ENCODE measurements at regions not wholly inside any gene's neighbourhood (a gene's known extent, or its start where the extent isn't known, plus 50 kb on each side); places are given as distances from the start of the nearest gene placed in this dataset.

DNA sequence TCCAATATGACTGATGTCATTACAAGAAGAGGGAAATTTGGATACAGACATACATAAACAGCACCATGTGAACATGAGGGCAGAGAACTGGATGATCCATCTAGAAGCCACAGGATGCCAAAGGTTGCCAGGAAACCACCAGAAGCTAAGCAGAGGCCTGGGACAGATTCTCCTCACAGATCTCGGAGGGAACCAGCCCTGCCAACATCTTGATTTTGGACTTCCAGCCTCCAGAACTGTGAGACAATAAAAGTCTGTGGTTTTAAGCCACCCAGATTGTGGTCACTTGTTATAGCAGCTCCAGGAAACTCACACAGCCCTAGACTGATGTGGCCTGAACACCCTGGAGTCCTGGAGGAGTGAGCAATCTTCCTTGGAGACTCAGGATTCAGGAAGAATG lies 351.6 kb downstream of the EIPR1 start:
- no peak for ATAC-seq
- no peak for TF ChIP-seq TOX (CRISPR knock-in tag; IDR thresholded peaks at IDR 0.05; ENCODE audit: borderline replicate concordance)
- TF ChIP-seq ZC3H10 (CRISPR knock-in tag; IDR thresholded peaks at IDR 0.05): no peak
- TF ChIP-seq ESRRG (CRISPR knock-in tag; IDR thresholded peaks at IDR 0.05): no peak
- no peak for TF ChIP-seq ISL1 (CRISPR knock-in tag; IDR thresholded peaks at IDR 0.05)
- TF ChIP-seq RARB (CRISPR knock-in tag; IDR thresholded peaks at IDR 0.05): no peak
- TF ChIP-seq PPARA (CRISPR knock-in tag; IDR thresholded peaks at IDR 0.05; ENCODE audit: borderline replicate concordance): no peak
- TF ChIP-seq, protein P1, sequence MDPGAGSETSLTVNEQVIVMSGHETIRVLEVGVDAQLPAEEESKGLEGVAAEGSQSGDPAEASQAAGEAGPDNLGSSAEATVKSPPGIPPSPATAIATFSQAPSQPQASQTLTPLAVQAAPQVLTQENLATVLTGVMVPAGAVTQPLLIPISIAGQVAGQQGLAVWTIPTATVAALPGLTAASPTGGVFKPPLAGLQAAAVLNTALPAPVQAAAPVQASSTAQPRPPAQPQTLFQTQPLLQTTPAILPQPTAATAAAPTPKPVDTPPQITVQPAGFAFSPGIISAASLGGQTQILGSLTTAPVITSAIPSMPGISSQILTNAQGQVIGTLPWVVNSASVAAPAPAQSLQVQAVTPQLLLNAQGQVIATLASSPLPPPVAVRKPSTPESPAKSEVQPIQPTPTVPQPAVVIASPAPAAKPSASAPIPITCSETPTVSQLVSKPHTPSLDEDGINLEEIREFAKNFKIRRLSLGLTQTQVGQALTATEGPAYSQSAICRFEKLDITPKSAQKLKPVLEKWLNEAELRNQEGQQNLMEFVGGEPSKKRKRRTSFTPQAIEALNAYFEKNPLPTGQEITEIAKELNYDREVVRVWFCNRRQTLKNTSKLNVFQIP (CRISPR knock-in tag; IDR thresholded peaks at IDR 0.05; ENCODE audit: borderline replicate concordance, low read depth): no peak
- no peak for TF ChIP-seq TCF4 (CRISPR knock-in tag; IDR thresholded peaks at IDR 0.05; ENCODE audit: borderline replicate concordance)
- TF ChIP-seq, protein P2, sequence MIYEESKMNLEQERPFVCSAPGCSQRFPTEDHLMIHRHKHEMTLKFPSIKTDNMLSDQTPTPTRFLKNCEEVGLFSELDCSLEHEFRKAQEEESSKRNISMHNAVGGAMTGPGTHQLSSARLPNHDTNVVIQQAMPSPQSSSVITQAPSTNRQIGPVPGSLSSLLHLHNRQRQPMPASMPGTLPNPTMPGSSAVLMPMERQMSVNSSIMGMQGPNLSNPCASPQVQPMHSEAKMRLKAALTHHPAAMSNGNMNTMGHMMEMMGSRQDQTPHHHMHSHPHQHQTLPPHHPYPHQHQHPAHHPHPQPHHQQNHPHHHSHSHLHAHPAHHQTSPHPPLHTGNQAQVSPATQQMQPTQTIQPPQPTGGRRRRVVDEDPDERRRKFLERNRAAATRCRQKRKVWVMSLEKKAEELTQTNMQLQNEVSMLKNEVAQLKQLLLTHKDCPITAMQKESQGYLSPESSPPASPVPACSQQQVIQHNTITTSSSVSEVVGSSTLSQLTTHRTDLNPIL (CRISPR knock-in tag; IDR thresholded peaks at IDR 0.05; ENCODE audit: low read depth): no peak
- no peak for TF ChIP-seq BACH2 (CRISPR knock-in tag; IDR thresholded peaks at IDR 0.05; ENCODE audit: borderline replicate concordance)
- TF ChIP-seq ZNF70 (CRISPR knock-in tag; IDR thresholded peaks at IDR 0.05): no peak
- no peak for TF ChIP-seq ZNF8 (CRISPR knock-in tag; IDR thresholded peaks at IDR 0.05)
- no peak for TF ChIP-seq OSR1 (CRISPR knock-in tag; IDR thresholded peaks at IDR 0.05)
- TF ChIP-seq ZFP3 (CRISPR knock-in tag; IDR thresholded peaks at IDR 0.05): no peak
- TF ChIP-seq GLIS3 (CRISPR knock-in tag; IDR thresholded peaks at IDR 0.05): no peak
- no peak for TF ChIP-seq ARNTL (CRISPR knock-in tag; IDR thresholded peaks at IDR 0.05; ENCODE audit: borderline replicate concordance, low read depth)
- TF ChIP-seq, protein P3, sequence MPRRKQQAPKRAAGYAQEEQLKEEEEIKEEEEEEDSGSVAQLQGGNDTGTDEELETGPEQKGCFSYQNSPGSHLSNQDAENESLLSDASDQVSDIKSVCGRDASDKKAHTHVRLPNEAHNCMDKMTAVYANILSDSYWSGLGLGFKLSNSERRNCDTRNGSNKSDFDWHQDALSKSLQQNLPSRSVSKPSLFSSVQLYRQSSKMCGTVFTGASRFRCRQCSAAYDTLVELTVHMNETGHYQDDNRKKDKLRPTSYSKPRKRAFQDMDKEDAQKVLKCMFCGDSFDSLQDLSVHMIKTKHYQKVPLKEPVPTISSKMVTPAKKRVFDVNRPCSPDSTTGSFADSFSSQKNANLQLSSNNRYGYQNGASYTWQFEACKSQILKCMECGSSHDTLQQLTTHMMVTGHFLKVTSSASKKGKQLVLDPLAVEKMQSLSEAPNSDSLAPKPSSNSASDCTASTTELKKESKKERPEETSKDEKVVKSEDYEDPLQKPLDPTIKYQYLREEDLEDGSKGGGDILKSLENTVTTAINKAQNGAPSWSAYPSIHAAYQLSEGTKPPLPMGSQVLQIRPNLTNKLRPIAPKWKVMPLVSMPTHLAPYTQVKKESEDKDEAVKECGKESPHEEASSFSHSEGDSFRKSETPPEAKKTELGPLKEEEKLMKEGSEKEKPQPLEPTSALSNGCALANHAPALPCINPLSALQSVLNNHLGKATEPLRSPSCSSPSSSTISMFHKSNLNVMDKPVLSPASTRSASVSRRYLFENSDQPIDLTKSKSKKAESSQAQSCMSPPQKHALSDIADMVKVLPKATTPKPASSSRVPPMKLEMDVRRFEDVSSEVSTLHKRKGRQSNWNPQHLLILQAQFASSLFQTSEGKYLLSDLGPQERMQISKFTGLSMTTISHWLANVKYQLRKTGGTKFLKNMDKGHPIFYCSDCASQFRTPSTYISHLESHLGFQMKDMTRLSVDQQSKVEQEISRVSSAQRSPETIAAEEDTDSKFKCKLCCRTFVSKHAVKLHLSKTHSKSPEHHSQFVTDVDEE (CRISPR knock-in tag; IDR thresholded peaks at IDR 0.05): no peak
- TF ChIP-seq ZNF565 (CRISPR knock-in tag; conservative IDR thresholded peaks at IDR 0.05; ENCODE audit: low read depth): no peak
- TF ChIP-seq, protein P4, sequence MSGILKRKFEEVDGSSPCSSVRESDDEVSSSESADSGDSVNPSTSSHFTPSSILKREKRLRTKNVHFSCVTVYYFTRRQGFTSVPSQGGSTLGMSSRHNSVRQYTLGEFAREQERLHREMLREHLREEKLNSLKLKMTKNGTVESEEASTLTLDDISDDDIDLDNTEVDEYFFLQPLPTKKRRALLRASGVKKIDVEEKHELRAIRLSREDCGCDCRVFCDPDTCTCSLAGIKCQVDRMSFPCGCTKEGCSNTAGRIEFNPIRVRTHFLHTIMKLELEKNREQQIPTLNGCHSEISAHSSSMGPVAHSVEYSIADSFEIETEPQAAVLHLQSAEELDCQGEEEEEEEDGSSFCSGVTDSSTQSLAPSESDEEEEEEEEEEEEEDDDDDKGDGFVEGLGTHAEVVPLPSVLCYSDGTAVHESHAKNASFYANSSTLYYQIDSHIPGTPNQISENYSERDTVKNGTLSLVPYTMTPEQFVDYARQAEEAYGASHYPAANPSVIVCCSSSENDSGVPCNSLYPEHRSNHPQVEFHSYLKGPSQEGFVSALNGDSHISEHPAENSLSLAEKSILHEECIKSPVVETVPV (CRISPR knock-in tag; IDR thresholded peaks at IDR 0.05): no peak

DNA sequence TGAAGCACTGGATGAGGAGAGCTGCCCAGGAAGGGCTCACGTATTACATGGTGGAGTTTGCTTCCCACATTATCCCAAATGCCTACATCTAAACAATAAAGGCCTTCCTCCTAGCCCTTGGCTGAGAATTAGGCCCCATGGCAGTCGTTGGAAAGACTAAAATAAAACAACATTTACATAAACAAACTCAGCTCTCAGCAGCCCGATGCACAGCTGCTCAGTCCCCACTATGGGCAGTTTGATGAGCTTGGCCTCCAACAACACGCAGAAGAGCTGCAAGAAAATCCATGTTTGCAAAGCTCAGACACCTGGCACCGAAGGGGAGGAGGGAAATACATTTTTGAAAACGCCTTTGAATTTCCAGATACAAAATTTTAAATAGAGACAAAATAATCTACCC lies 352.4 kb downstream of the EIPR1 start:
- no peak for ATAC-seq
- TF ChIP-seq ZFP30 (CRISPR knock-in tag; IDR thresholded peaks at IDR 0.05) (no peak), PPARA (CRISPR knock-in tag; IDR thresholded peaks at IDR 0.05; ENCODE audit: borderline replicate concordance) (no peak), ZNF8 (CRISPR knock-in tag; IDR thresholded peaks at IDR 0.05) (no peak), ARNTL (CRISPR knock-in tag; IDR thresholded peaks at IDR 0.05; ENCODE audit: borderline replicate concordance, low read depth) (no peak), OSR1 (CRISPR knock-in tag; IDR thresholded peaks at IDR 0.05) (no peak), BACH2 (CRISPR knock-in tag; IDR thresholded peaks at IDR 0.05; ENCODE audit: borderline replicate concordance) (no peak), RARB (CRISPR knock-in tag; IDR thresholded peaks at IDR 0.05) (no peak), TOX (CRISPR knock-in tag; IDR thresholded peaks at IDR 0.05; ENCODE audit: borderline replicate concordance) (no peak), CSDC2 (CRISPR knock-in tag; IDR thresholded peaks at IDR 0.05) (no peak), TCF4 (CRISPR knock-in tag; IDR thresholded peaks at IDR 0.05; ENCODE audit: borderline replicate concordance) (no peak), ZC3H10 (CRISPR knock-in tag; IDR thresholded peaks at IDR 0.05) (no peak), ZNF565 (CRISPR knock-in tag; conservative IDR thresholded peaks at IDR 0.05; ENCODE audit: low read depth) (no peak), ISL1 (CRISPR knock-in tag; IDR thresholded peaks at IDR 0.05) (no peak), ZFP3 (CRISPR knock-in tag; IDR thresholded peaks at IDR 0.05) (no peak), ZNF70 (CRISPR knock-in tag; IDR thresholded peaks at IDR 0.05) (no peak)
- TF ChIP-seq, protein P2 (CRISPR knock-in tag; IDR thresholded peaks at IDR 0.05; ENCODE audit: low read depth): no peak
- TF ChIP-seq, protein P5, sequence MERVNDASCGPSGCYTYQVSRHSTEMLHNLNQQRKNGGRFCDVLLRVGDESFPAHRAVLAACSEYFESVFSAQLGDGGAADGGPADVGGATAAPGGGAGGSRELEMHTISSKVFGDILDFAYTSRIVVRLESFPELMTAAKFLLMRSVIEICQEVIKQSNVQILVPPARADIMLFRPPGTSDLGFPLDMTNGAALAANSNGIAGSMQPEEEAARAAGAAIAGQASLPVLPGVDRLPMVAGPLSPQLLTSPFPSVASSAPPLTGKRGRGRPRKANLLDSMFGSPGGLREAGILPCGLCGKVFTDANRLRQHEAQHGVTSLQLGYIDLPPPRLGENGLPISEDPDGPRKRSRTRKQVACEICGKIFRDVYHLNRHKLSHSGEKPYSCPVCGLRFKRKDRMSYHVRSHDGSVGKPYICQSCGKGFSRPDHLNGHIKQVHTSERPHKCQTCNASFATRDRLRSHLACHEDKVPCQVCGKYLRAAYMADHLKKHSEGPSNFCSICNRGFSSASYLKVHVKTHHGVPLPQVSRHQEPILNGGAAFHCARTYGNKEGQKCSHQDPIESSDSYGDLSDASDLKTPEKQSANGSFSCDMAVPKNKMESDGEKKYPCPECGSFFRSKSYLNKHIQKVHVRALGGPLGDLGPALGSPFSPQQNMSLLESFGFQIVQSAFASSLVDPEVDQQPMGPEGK (CRISPR knock-in tag; IDR thresholded peaks at IDR 0.05; ENCODE audit: borderline replicate concordance): no peak
- TF ChIP-seq, protein P1 (CRISPR knock-in tag; IDR thresholded peaks at IDR 0.05; ENCODE audit: borderline replicate concordance, low read depth): no peak
- TF ChIP-seq, protein P3 (CRISPR knock-in tag; IDR thresholded peaks at IDR 0.05): no peak

Data from SK-N-SH treated with all-trans-retinoic acid at 6 μM for 48 hours (cell line).